HG03432 (cell line): ENCODE measurements at regions not wholly inside any gene's neighbourhood (a gene's known extent, or its start where the extent isn't known, plus 50 kb on each side); places are given as distances from the start of the nearest gene placed in this dataset.
"Not testable (repeated sequence)": the region's sequence is repeated elsewhere in the genome, so short reads cannot be mapped to it uniquely, and the experiment has no call there.

Experiments used
- ATAC-seq: cut with Tn5 transposase; IDR thresholded peaks from one replicate; pipeline ENCODE4 v1.9.1; 2021; ENCODE audit warnings: mild to moderate bottlenecking, moderate library complexity; ENCODE audit not compliant: unreplicated experiment

DNA sequence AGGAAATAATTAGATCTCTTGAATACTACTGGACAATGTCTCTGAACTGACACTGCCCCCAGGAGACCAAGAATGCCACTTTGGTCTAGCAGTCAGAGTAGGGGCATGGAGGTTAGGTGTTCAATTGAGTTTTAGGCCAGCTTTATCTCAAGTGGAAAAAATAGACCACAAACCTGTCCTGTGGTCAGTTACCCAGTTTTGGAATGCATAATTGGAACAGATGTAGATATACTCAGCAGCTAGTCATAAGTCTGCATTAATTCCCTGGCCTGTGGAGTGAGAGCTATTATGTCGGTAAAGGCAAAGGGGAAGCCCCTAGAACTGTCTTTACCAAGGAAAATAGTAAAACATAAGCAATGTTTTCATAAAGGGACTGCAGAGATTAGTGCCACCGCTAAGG is 587.7 kb downstream of the GLUD2 start:
- ATAC-seq: no peak

DNA sequence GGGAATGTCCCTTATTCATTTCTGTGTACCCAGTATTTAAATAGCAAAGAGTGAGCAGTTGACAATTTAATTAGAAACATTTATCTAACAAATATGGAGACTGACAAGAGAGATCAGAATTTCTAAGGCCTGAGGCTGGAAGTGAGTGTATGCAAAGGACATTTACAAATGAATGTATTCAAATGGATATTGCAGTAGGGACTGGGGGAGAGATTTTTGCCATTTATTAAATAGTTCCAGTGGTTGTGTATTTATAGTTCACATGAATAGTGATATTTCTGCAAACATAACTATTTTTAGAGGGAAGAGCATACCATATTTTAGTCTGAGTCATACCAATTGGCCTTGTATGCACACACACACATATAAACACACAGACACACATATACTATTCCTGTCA is 592.4 kb downstream of the GLUD2 start:
- ATAC-seq: no peak

DNA sequence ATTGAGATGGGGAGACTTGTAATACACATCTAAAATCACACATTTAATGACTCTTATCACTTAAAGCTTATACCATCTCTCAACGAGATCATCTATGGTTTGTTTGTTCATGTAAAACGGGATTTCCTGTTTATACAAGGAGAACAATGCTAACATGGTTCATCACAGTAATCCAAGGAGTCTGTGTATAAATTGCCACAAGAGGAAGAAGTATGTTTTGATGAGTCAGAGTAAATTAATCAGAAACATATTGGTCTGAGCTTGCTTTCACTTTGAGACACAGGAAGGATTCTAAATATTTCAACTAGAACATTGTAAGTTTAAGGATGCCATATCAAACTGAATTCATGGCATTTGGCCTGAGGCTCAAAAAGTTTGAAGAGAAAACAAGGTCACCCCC is 594.1 kb downstream of the GLUD2 start:
- ATAC-seq: no peak

DNA sequence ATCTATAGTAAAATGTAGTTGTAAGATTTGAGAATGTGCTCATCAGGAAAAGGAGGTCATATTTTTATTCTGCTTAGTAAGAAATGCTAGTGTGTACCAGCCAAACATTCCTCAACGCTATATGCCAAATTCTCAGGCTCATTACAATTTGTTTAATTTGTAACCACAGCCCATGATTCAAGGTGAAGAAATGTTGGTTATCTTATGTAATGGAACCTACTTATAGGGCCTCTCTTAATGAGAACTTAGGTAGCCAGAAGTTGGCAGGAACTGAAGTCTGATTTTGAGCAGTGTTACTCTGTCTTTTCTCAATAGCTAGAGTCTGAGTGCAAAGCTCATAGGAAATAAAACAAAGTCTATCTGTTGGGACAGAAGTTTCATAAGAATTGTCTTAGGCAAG is 595.0 kb downstream of the GLUD2 start:
- no peak for ATAC-seq

DNA sequence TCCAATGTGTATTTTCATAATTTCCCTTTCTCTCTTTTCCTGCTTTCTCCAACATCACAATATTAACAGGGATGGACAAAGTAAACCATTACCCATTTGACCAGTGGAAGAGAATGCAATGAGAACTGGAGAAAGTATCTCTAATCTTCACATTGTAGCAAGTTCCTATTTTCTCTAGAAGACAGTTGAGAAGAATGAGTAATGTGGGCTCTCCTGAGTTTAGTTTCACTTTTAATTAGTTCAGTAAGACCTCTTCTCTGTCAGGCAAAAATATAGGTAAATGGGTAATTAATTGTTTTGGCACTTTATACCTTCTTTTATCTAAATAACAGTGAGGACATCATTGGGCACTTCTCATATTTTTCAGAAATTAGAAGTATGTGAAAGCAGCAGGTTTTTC is 602.0 kb downstream of the GLUD2 start:
- no peak for ATAC-seq

DNA sequence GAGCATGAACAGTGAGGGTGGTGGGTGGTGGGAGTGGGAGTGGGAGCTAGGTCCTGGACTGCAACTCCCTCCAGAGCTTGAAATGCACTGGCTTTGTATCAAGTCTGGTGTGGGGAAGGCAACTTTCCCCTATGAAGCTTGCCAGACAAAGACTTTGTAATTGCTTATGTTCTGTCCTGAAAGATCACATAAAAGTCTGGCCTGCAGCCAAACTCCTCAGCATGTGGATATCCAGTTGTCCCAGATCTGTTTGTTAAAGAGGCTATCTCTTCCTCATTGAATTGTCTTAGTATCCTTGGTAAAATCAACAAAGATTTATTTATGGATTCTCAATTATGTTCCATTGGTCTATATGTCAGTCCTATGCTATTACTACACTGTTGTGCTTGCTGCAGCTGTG is 607.9 kb downstream of the GLUD2 start:
- no peak for ATAC-seq

DNA sequence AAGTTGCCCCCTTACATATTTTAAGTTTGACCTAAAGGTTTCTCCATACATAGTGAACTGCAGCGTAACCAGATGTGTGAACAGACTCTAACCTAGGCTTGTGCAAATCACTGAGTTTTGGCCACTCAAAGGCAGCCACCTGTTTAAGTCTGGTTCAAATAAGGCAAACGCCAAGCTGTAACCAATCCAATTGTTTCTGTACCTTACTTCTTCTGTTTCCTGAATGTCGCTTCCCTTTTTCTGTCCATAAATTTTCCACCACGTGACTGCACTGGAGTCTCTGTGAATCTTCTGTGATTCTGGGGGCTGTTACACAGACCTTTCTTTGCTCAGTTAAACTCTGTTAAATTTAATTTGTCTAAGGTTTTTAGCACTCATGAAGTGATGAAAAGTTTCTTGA is 618.8 kb downstream of the GLUD2 start:
- no peak for ATAC-seq

DNA sequence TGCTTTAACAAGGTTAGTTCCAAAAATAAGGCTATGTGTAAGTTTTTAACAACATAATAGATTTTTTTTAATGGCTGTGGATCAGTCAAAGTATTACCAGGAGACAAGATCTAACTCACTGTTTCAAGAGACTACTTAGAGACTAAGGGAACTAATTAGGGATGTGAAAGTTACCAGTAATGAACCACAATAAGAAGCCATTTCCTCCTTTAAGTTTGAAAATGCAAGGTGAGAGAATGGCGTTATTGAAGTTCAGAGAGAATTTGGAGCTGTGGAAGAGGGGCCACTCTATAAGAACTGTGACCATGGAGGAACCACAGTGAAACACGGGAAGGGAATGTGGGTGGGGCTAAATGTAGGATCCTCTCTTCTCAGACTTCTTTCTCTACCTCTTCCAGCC is 624.2 kb downstream of the GLUD2 start:
- no peak for ATAC-seq

DNA sequence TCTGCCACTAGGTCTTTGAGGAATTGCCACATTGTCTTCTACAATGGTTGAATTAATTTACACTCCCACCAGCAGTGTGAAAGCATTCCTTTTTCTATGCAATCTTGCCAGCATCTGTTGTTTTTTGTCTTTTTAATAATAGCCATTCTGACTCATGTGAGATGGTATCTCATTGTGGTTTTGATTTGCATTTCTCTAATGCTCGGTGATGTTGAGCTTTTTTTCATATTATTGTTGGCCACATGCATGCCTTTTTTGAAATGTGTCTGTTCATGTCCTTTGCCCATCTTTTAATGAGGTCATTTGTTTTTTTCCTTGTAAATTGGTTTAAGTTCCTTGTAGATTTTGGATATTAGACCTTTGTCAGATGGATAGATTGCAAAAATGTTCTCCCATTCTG is 661.8 kb downstream of the GLUD2 start:
- ATAC-seq: not testable (repeated sequence)

DNA sequence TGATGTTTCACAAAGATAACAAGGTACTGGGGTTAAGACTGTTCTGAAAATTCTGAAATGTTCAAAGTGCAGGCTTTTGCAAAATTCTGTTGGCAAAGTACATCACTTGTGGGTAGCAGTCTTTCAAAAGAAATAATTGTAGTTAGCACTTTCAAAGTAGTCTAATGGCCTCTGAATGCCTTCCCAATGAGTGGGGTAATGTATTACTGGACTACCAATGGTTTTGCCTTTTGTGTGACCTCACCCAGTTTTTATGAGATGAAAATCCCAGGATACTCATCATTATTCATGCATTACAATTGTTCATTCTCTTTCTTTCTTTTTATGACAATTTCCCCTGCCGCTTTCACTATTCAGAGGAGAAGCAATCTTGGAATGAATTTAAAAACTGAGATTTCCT is 686.1 kb downstream of the GLUD2 start:
- no peak for ATAC-seq

DNA sequence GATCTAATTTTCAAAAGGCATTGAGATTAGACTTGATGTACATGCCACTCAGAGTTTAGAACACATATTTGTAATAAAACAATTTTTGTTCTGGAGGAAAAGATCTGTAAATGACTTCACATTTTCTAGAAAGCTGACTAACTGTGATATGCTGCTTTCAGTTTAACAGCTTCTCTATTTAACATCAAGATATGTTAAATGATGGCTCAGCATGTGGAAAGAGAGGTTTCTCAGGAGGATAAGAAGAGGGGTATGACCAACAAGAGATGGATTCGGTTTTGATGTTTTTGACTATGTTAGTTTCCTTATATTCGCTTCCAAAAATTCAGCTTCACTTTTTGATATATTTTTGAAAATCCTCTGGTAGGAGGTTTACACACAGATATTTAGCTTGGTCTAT is 698.7 kb downstream of the GLUD2 start:
- ATAC-seq: no peak

DNA sequence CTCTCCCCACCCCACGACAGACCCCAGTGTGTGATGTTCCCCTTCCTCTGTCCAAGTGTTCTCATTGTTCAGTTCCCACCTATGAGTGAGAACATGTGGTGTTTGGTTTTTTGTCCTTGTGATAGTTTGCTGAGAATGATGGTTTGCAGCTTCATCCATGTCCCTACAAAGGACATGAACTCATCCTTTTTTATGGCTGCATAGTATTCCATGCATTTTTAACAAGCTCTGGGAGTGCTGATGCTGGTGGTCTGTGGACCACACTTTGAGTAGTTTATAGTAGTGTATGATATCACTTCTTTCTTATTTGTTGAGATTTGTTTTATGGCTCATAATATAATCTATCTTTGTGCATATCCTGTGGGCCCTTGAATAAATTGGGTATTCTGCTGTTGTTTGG is 706.2 kb downstream of the GLUD2 start:
- not testable (repeated sequence) for ATAC-seq

DNA sequence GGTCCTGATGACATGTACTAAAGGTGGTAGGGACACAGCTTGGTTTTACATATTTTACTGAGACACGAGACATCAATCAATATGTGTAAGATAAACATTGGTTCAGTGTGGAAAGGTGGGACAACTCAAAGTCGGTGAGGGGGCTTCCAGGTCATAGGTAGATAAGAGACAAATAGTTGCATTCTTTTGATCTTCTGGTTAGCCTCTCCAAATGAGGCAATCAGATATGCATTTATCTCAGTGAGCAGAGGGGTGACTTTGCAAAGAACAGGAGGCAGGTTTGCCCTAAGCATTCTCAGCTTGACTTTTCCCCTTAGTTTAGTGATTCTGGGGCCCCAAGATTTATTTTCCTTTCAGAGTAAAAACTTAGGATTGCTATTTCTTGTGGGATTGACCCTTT is 706.9 kb downstream of the GLUD2 start:
- no peak for ATAC-seq

DNA sequence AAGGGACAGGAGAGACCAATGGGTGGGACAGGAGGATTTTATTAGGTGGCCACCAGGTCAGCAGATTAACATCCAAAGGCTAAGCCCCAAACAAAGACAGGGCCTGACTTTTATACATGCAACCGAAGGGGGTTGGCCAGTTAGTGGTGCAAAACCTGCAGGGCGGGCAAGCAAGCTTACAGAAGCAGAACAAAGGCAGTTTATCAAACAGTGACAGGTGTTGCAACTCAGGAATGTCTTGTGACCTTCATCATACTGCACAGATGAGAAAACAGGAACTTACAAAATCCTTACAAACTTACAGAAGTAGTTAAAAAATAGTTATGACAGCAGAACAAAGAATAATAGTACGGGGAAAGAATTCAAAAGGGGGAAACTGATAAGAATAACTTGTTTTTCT is 708.1 kb downstream of the GLUD2 start:
- no peak for ATAC-seq

DNA sequence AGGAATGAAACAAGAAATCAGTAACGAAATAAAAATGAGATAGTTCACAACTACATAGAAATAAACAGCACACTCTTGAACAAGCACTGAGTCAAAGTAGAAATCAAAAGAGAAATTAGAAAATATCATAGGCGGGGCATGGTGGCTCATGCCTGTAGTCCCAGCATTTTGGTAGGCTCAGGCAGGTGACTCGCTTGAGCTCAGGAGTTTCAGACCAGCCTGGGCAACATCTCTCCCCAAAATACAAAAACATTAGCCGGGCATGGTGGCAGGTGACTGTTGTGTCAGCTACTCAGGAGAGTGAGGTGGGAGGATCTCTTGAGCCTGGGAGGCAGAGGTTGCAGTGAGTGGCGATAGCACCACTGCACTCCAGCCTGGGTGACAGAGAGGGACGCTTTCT is 714.4 kb downstream of the GLUD2 start:
- ATAC-seq: no peak

DNA sequence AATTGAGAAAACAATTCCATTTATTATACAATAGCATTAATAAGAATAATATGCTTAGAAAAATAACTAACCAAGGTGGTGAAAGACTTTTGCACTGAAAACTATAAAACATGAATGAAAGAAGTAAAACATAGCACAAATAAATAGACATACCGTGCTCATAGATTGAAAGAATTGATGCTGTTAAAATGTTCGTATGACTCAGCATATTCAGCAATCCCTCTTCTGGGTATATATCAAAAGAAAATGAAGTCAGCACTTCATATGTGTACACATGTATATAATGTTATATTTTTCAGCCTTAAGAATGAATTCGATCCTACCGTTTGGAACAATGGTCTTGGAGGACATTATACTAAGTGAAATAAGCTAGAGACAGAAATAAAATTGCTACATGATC is 716.3 kb downstream of the GLUD2 start:
- no peak for ATAC-seq

DNA sequence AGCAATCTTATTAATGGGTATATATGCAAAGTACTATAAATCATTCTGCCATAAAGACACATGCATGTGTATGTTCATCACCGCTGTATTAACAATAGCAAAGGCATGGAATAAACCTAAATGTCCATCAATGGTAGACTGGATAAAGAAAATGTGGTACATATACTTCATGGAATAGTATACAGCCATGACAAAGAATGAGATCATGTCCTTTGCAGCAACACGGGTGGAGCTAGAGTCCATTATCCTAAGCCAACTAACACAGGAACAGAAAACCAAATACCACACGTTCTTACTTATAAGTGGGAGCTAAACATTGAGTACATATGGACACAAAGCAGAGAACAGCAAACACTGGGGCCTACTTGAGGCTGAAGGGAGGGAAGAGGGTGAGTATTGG is 720.8 kb downstream of the GLUD2 start:
- ATAC-seq: not testable (repeated sequence)

DNA sequence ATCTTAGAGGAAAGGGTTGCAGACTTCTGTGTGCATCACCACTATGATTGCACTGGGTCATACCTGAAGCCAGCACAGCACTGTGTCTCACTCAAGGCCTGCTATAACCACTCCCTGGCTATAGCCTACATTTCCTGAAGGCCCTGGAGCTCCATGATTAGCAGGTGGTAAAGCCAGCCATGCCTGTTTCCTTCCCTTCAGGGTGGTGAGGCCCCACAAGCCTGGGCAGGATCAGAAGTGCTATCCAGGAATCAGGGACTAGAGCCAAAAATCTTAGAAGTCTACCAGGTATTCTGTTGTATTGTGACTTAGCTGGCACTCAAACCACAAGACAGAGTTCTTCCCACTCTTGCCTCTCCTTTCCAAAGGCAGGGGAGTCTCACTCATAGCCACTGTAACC is 734.6 kb downstream of the GLUD2 start:
- no peak for ATAC-seq

DNA sequence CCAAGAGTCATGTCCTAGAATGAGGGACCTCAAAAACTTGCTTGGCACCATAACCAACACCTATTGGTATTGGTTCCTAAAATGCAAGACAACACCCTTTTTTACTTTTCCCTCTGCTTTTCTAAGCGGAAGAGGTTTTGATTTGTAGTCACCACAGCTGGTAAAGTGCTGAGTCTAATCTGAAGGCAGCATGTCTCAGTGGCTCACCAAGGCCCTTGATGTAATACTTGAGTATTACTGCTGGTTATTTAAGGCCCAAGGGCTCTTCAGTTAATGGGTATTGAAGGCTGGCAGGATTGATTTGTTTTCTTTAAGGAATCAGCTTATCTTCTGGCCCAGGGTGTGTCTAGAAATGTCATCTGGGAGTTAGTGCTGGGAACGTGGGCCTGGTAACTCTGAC is 735.1 kb downstream of the GLUD2 start:
- ATAC-seq: no peak

DNA sequence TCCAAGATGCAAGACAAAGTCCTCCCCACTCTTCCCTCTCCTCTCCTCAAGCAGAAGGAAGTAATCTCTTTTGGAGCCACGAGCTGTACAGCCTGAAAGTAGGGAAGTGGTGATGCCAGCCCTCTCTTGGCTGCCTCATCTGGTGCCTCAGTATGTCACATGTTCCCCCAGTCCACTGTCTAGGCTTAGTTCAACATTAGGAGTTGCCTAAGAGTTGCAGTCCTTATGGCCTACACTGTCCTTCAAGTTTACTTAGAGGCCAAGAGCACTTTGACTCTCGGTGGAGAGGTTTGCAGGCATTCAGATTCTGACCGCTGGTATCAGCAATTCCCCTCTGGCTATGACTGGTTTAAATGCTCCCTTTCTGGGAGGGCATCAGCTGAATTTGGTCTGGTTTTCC is 735.6 kb downstream of the GLUD2 start:
- no peak for ATAC-seq

DNA sequence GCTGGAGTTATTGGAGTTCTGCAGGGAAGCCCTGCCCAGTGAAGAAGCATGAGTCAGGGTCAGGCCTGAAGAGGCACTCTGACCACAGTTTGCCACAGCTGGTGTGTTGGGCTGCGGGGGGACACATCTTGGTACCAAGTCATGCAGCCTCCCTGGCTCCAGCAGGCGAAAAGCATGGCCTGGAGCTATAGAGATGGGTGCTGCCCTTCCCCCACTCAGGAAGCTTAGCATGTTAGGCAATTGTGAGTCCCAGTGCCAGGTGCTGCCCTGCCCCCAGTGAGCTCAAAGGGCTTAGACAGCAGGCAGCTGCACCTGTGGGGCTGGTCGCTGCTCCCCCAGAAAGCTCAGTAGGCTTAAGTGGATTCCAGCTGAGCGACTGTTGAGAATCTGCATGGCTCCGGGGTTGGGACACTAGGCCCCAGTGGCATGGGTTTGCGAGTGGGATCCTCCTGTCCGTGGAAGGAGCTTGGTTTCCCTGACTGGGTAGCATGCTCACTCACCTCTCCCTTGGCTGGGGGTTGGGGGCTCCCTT is 755.5 kb downstream of the GLUD2 start:
- no peak for ATAC-seq

DNA sequence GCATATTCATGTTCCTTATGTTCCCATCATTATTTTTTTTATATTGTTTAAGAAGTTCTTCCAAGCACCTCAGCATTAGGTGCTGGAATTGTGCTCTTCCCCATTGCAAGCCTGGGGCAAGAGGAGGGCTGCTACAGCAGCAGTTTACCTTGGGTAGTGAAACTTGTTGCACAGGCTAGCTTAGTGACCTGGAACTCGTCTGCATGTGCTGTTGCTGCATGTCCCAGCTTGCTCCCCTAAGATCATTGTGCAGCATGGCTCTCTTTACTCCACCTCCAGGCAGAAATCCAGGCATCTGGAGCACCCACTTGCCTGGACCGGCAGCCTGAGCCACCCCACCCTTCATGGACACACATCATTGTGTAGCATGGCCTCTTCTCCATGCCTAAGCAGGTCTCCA is 776.0 kb downstream of the GLUD2 start:
- no peak for ATAC-seq

DNA sequence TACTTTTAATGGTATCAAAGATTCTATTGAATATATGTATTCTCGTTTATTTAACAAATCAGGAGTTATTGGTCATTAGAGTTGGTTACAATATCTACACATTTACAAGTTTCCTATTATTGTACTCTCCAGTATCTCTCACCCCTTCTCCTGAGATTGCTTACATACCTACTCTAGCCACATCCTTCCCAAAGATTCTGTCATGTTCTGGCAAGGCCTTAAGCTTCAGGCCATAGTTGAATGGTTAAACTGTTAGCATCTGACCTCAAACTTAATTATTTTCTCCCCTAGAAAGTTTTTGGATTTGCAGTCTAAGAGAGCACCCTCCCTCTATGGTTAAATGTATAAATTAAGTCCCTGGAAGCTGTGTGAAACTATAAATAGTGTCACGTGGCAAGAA is 784.2 kb downstream of the GLUD2 start:
- no peak for ATAC-seq

DNA sequence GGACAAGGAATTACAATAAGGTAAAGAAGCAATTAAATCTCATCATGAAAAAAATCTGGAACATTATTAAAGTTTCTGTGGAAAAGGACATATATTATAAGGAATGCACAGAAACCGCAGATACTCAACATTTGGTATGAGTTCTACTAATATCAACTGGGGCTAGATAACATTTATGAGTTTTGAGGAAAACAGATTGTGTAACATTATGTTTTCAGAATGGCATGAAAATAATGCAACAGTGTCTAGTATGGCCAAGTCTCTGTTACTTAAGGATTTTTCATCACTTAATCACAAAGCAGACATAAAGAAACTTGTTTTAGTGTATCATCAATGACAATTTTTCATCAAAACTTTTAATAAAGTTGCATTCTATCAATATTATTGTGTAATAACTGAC is 785.0 kb downstream of the GLUD2 start:
- no peak for ATAC-seq
